Neural progenitor cell (in vitro differentiated cells): ENCODE measurements at regions not wholly inside any gene's neighbourhood (a gene's known extent, or its start where the extent isn't known, plus 50 kb on each side); places are given as distances from the start of the nearest gene placed in this dataset.
"Not testable (repeated sequence)": the region's sequence is repeated elsewhere in the genome, so short reads cannot be mapped to it uniquely, and the experiment has no call there.

ENCODE experiments used
- CTCF ChIP-seq: fragments of 200-600 bp; sonication (generic); IDR thresholded peaks from 2 replicates; pipeline ENCODE4 v1.5.1; 2017; ENCODE audit warnings: antibody characterized with exemption, mild to moderate bottlenecking
- EZH2 ChIP-seq: fragments of 200-600 bp; sonication (generic); IDR thresholded peaks from 2 replicates; pipeline ENCODE4 v1.6.1; 2017; ENCODE audit warnings: antibody characterized with exemption, mild to moderate bottlenecking, moderate library complexity

GRCh38 chr15:30792843-30793242 lies 110.9 kb upstream of the FAN1 start:
- not testable (repeated sequence) for TF ChIP-seq CTCF, EZH2
